ENCODE measurements at regions not wholly inside any gene's neighbourhood (a gene's known extent, or its start where the extent isn't known, plus 50 kb on each side); places are given as distances from the start of the nearest gene placed in this dataset.
"Not testable (repeated sequence)": the region's sequence is repeated elsewhere in the genome, so short reads cannot be mapped to it uniquely, and the experiment has no call there.

DNA sequence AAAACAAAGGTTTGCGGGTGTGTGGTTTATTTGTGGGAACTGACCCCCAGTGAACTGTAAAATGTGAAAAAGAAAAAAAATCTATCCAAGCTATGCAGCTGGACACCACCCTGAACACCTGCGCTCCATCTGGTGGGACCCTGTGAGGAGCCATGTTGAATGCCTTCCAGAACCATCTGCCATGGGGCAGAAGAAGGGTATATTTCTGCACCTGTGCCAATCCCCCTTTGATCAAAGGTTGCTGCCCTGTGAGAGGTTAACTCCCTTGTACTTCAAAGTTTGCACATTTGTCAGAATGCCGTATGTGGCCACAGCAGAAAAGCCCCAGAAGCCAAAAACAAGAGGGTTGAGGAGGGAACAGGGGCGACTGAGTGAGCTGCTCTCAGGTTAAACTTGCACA, 148.5 kb upstream of the ALDH1B1 start:
- no peak overlapping the region for H3K4me3 ChIP-seq (IDR thresholded peaks at IDR 0.05; ENCODE audit: insufficient read depth, low read depth, low read length)
- H3K4me2 ChIP-seq = peak overlapping the region; percentile 34; the same call in 1 of the 2 replicates
- TF ChIP-seq CTCF (conservative IDR thresholded peaks at IDR 0.05; ENCODE audit: low read depth, low read length) = no peak
- no peaks in the 10 kb centered on the region for H3K27me3 ChIP-seq (ENCODE audit: insufficient read depth, low read depth)
- peak overlapping the region; percentile 7; the same call in 1 of the 2 replicates for H2AFZ ChIP-seq (ENCODE audit: low read depth)
- no peaks in the 10 kb centered on the region for H3K36me3 ChIP-seq (ENCODE audit: insufficient read depth)
- H3K79me2 ChIP-seq (ENCODE audit: insufficient read depth, low read depth) = no peaks in the 10 kb centered on the region
- H4K20me1 ChIP-seq (ENCODE audit: insufficient read depth) = no peaks in the 10 kb centered on the region
- peak overlapping the region; percentile 33; the same call in 1 of the 2 replicates for H3K27ac ChIP-seq
- H3K4me1 ChIP-seq (ENCODE audit: low read depth, poor library complexity, severe bottlenecking) = peaks cover 30% of the 10 kb centered on the region
- no peak overlapping the region for H3K9ac ChIP-seq

DNA sequence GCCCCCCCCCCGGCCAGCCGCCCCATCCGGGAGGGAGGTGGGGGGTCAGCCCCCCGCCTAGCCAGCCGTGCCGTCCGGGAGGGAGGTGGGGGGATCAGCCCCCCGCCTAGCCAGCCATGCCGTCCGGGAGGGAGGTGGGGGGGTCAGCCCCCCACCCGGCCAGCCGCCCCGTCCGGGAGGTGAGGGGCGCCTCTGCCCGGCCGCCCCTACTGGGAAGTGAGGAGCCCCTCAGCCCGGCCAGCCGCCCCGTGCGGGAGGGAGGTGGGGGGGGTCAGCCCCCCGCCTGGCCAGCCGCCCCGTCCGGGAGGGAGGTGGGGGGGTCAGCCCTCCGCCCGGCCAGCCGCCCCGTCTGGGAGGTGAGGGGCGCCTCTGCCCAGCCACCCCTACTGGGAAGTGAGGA, 150.4 kb upstream of the ALDH1B1 start:
- not testable (repeated sequence) for H3K4me3 ChIP-seq (IDR thresholded peaks at IDR 0.05; ENCODE audit: insufficient read depth, low read depth, low read length); H3K79me2 ChIP-seq (ENCODE audit: insufficient read depth, low read depth); H3K9ac ChIP-seq; H2AFZ ChIP-seq (ENCODE audit: low read depth); H3K4me2 ChIP-seq; H3K27ac ChIP-seq; H4K20me1 ChIP-seq (ENCODE audit: insufficient read depth); H3K36me3 ChIP-seq (ENCODE audit: insufficient read depth); H3K27me3 ChIP-seq (ENCODE audit: insufficient read depth, low read depth)
- H3K4me1 ChIP-seq (ENCODE audit: low read depth, poor library complexity, severe bottlenecking) = peaks cover 30% of the 10 kb centered on the region

DNA sequence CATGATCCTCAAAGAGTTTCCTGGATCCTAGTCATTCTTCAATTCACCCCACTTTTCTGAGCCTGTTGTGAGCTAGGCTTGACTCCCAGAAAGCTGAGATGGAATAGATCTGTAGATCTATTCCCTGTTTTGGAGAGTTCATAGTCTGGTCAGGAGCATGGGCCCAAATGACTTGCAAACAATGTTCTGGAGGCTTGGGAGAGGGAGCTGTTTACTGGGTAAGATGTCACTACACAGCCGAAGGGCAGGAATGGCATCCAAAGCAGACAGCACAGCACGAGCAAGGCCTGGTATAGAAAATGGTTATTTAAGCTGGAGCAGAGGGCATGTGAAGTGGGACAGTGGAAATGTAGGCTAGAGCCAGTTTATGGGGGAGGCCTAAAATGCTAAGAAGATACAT, 152.5 kb upstream of the ALDH1B1 start:
- Histone ChIP-seq H4K20me1 (ENCODE audit: insufficient read depth) (no peaks in the 10 kb centered on the region), H3K4me1 (ENCODE audit: low read depth, poor library complexity, severe bottlenecking) (peaks cover 26% of the 10 kb centered on the region), H3K36me3 (ENCODE audit: insufficient read depth) (no peaks in the 10 kb centered on the region), H3K4me2 (no peak overlapping the region), H3K9ac (no peak overlapping the region), H3K79me2 (ENCODE audit: insufficient read depth, low read depth) (no peaks in the 10 kb centered on the region), H3K27ac (no peak overlapping the region), H3K27me3 (ENCODE audit: insufficient read depth, low read depth) (no peaks in the 10 kb centered on the region), H2AFZ (ENCODE audit: low read depth) (no peak overlapping the region), H3K4me3 (IDR thresholded peaks at IDR 0.05; ENCODE audit: insufficient read depth, low read depth, low read length) (no peak overlapping the region)
- no peak for TF ChIP-seq CTCF (conservative IDR thresholded peaks at IDR 0.05; ENCODE audit: low read depth, low read length)

- Histone ChIP-seq H4K20me1 (ENCODE audit: insufficient read depth) (no peaks in the 10 kb centered on the region), H3K9ac (no peak overlapping the region), H3K4me3 (IDR thresholded peaks at IDR 0.05; ENCODE audit: insufficient read depth, low read depth, low read length) (no peak overlapping the region), H3K36me3 (ENCODE audit: insufficient read depth) (no peaks in the 10 kb centered on the region), H3K27ac (no peak overlapping the region), H3K4me1 (ENCODE audit: low read depth, poor library complexity, severe bottlenecking) (peaks cover 4% of the 10 kb centered on the region), H3K79me2 (ENCODE audit: insufficient read depth, low read depth) (no peaks in the 10 kb centered on the region), H3K4me2 (no peak overlapping the region), H2AFZ (ENCODE audit: low read depth) (no peak overlapping the region), H3K27me3 (ENCODE audit: insufficient read depth, low read depth) (no peaks in the 10 kb centered on the region)
- TF ChIP-seq CTCF (conservative IDR thresholded peaks at IDR 0.05; ENCODE audit: low read depth, low read length) = no peak
Observed at GRCh38 chr9:38235244-38235643, 157.3 kb upstream of the ALDH1B1 start.

DNA sequence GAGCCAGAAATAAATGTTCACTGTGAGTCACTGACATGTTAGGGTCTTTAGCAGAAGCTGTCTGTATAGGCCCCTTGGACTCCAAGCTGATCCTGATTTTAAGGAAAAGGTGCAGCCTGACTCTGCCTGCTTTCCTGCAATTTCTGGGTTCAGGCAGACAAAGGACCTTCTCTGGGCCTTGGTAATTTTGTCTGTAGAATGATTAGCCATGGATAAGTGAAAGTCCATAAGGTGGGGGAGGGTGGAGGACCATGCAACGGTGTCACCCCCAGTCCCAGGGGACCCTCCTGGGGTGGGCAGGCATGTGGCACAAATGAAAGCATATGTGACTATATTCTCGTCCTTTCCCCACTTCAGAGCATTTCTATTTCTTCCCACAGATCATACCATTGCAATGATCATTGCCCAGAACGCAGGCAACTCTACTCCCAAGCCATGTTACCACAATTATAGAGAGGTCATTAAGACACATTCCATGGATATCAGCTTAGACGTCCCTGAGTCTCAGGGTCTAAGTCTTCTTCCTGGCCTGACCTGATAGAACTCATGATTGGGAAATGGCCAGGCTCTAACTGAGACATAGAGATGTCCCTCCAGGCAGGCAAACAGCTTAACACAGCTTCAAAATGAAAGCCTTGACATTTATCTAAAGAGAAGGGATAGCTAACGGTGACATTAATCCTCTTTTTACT, 157.9 kb upstream of the ALDH1B1 start:
- no peak for TF ChIP-seq CTCF (conservative IDR thresholded peaks at IDR 0.05; ENCODE audit: low read depth, low read length)
- Histone ChIP-seq H2AFZ (ENCODE audit: low read depth) (no peak overlapping the region), H3K79me2 (ENCODE audit: insufficient read depth, low read depth) (no peaks in the 10 kb centered on the region), H4K20me1 (ENCODE audit: insufficient read depth) (no peaks in the 10 kb centered on the region), H3K27ac (no peak overlapping the region), H3K36me3 (ENCODE audit: insufficient read depth) (no peaks in the 10 kb centered on the region), H3K4me2 (no peak overlapping the region), H3K27me3 (ENCODE audit: insufficient read depth, low read depth) (no peaks in the 10 kb centered on the region), H3K9ac (no peak overlapping the region), H3K4me3 (IDR thresholded peaks at IDR 0.05; ENCODE audit: insufficient read depth, low read depth, low read length) (no peak overlapping the region), H3K4me1 (ENCODE audit: low read depth, poor library complexity, severe bottlenecking) (no peaks in the 10 kb centered on the region)
